ENCODE measurements at regions not wholly inside any gene's neighbourhood (a gene's known extent, or its start where the extent isn't known, plus 50 kb on each side); places are given as distances from the start of the nearest gene placed in this dataset.

GRCh38 chrX:7680181-7680580 is 162.8 kb upstream of the VCX start:
- Histone ChIP-seq H3K27ac (ENCODE audit: insufficient read depth, low read depth, low read length) (no peak overlapping the region), H2AFZ (ENCODE audit: low read depth, low read length) (no peak overlapping the region), H3K27me3 (ENCODE audit: control insufficient read depth in 2 of 2, insufficient read depth in 2 of 2, low read length in 2 of 2) (no peaks in the 10 kb centered on the region), H3K4me2 (ENCODE audit: insufficient read depth, low read length) (no peak overlapping the region), H3K4me1 (ENCODE audit: control insufficient read depth, extremely low read depth, insufficient read depth, low read length) (no peaks in the 10 kb centered on the region), H3K4me3 (replicated peaks in 1 of 3; ENCODE audit: insufficient read depth in 1 of 3, low read depth in 1 of 3, low read length in 3 of 3) (no peak overlapping the region), H3K9me3 (replicated peaks; ENCODE audit: control insufficient read depth, insufficient read depth, low read length) (no peaks in the 10 kb centered on the region), H4K20me1 (replicated peaks; ENCODE audit: control insufficient read depth, extremely low read depth, insufficient read depth, low read length) (no peaks in the 10 kb centered on the region), H3K36me3 (ENCODE audit: control insufficient read depth in 2 of 2, extremely low read depth in 1 of 2, insufficient read depth in 2 of 2, low read length in 2 of 2) (no peaks in the 10 kb centered on the region), H3K79me2 (ENCODE audit: control insufficient read depth, insufficient read depth, low read length) (no peaks in the 10 kb centered on the region), H3K9ac (replicated peaks; ENCODE audit: extremely low read depth, insufficient read depth, low read length) (no peak overlapping the region), H3K9me1 (replicated peaks; ENCODE audit: control insufficient read depth, extremely low read depth, insufficient read depth, low read length) (no peaks in the 10 kb centered on the region)
- no TSS peak for BruUV-seq (replicated peaks)
- ChIA-PET CTCF (no interaction called here), POLR2A (no interaction called here)
- TF ChIP-seq GATA2 (IDR thresholded peaks at IDR 0.05; ENCODE audit: insufficient read depth, insufficient read length, low read depth, low read length) (no peak), JUN (IDR thresholded peaks at IDR 0.05; ENCODE audit: borderline replicate concordance, insufficient read depth, insufficient read length, low read depth) (no peak), MAX (IDR thresholded peaks at IDR 0.05; ENCODE audit: insufficient read depth, insufficient read length) (no peak), EZH2 (IDR thresholded peaks at IDR 0.05; ENCODE audit: borderline replicate concordance, low read depth, low read length, severe bottlenecking) (no peak), MYC (IDR thresholded peaks at IDR 0.05; ENCODE audit: low read depth, low read length) (no peak), FOS (IDR thresholded peaks at IDR 0.05; ENCODE audit: borderline replicate concordance, insufficient read depth, low read length) (no peak), POLR2AphosphoS5 (IDR thresholded peaks at IDR 0.05; ENCODE audit: insufficient read depth, low read depth, low read length) (no peak), POLR2A (IDR thresholded peaks at IDR 0.05; ENCODE audit: low read depth, low read length) (no peak), CTCF (IDR thresholded peaks at IDR 0.05; ENCODE audit: extremely low read depth in 1 of 2, insufficient read depth in 1 of 2, low read depth in 1 of 2, low read length in 2 of 2) (no peak)
- dilution Hi-C loops (cut with MboI; ENCODE audit: extremely low pct_ligation_motif_present, low sequenced_read_pairs) = no loop called here
- DNase-seq (ENCODE audit: low read depth, low spot score) (no peak), FAIRE-seq (no peak)
- intact Hi-C loops (cut with micrococcal nuclease) = no loop called here
